Subcutaneous abdominal adipose tissue (tissue), 5 donors: ENCODE measurements at regions not wholly inside any gene's neighbourhood (a gene's known extent, or its start where the extent isn't known, plus 50 kb on each side); places are given as distances from the start of the nearest gene placed in this dataset.
A peak's percentile ranks its signal among the peaks of the same experiment; 100 is the strongest.

Experiments
- H3K27ac ChIP-seq: one replicate; pipeline ENCODE4 v1.7.0; 2013; ENCODE audit warnings: low read depth, mild to moderate bottlenecking, inconsistent platforms, low read length, moderate library complexity
- H3K27me3 ChIP-seq, 5 donors: one replicate each; pipeline ENCODE4 v1.7.0; 2013; ENCODE audit warnings: low read length in 5 of 5, inconsistent platforms in 1 of 5; ENCODE audit not compliant: control insufficient read depth in 5 of 5, insufficient read depth in 4 of 5
- H3K36me3 ChIP-seq, 5 donors: one replicate each; pipeline ENCODE4 v1.7.0; 2013; ENCODE audit warnings: low read length in 5 of 5; ENCODE audit not compliant: control insufficient read depth in 5 of 5, insufficient read depth in 5 of 5
- H3K4me1 ChIP-seq, 5 donors: one replicate each; pipeline ENCODE4 v1.7.0; 2013; ENCODE audit warnings: low read length in 5 of 5, mild to moderate bottlenecking in 3 of 5, moderate library complexity in 1 of 5; ENCODE audit not compliant: control insufficient read depth in 5 of 5, insufficient read depth in 5 of 5
- H3K4me3 ChIP-seq, 5 donors: one replicate each; pipeline ENCODE4 v1.7.0; 2013; ENCODE audit warnings: low read length in 5 of 5, low read depth in 1 of 5
- H3K9ac ChIP-seq, 5 donors: one replicate each; pipeline ENCODE4 v1.7.0; 2013; ENCODE audit warnings: low read length in 5 of 5, mild to moderate bottlenecking in 4 of 5, moderate library complexity in 3 of 5
- H3K9me3 ChIP-seq, 5 donors: one replicate each; pipeline ENCODE4 v1.7.0; 2013; ENCODE audit warnings: low read length in 5 of 5; ENCODE audit not compliant: control insufficient read depth in 5 of 5
- donor health status: healthy.
- donor health status: healthy.
- donor health status: healthy.
- donor health status: healthy.
- donor health status: healthy.

- Histone ChIP-seq H3K27ac (peak overlapping the region; percentile 54), H3K9ac (peak overlapping the region in 1 of 5 donors; percentile 5), H3K9me3 (no peaks in the 10 kb centered on the region), H3K36me3 (no peaks in the 10 kb centered on the region), H3K4me1 (peaks cover 2 to 48% (median 38%) of the 10 kb centered on the region in 5 donors), H3K4me3 (peak overlapping the region in 1 of 5 donors; percentile 15), H3K27me3 (no peaks in the 10 kb centered on the region)
Observed at GRCh38 chr5:143886651-143887638, 75.0 kb downstream of the HMHB1 start.

- peaks cover 2 to 58% (median 48%) of the 10 kb centered on the region in 5 donors for H3K4me1 ChIP-seq
- no peaks in the 10 kb centered on the region for H3K9me3 ChIP-seq
- no peaks in the 10 kb centered on the region for H3K27me3 ChIP-seq
- no peaks in the 10 kb centered on the region for H3K36me3 ChIP-seq
- no peak overlapping the region for H3K9ac ChIP-seq
- peak overlapping the region; percentile 20 for H3K27ac ChIP-seq
- H3K4me3 ChIP-seq, result no peak overlapping the region
Observed at GRCh38 chr5:143887903-143888665, 76.1 kb downstream of the HMHB1 start.

- Histone ChIP-seq H3K4me3 (no peak overlapping the region), H3K27ac (no peak overlapping the region)
Observed at GRCh38 chr5:143888912-143889311, 77.0 kb downstream of the HMHB1 start.

GRCh38 chr5:143889986-143890385 is 78.0 kb downstream of the HMHB1 start:
- H3K27ac ChIP-seq, result peak overlapping the region; percentile 8
- no peak overlapping the region for H3K9ac ChIP-seq
- H3K9me3 ChIP-seq, result no peaks in the 10 kb centered on the region
- no peaks in the 10 kb centered on the region for H3K27me3 ChIP-seq
- peaks cover 2 to 58% (median 48%) of the 10 kb centered on the region in 5 donors for H3K4me1 ChIP-seq
- H3K4me3 ChIP-seq, result no peak overlapping the region
- no peaks in the 10 kb centered on the region for H3K36me3 ChIP-seq

More at GRCh38 chr5:143888912-143889311, 77.0 kb downstream of the HMHB1 start:
- Histone ChIP-seq H3K36me3 (no peaks in the 10 kb centered on the region), H3K4me1 (peaks cover 2 to 58% (median 48%) of the 10 kb centered on the region in 5 donors), H3K9ac (no peak overlapping the region), H3K27me3 (no peaks in the 10 kb centered on the region), H3K9me3 (no peaks in the 10 kb centered on the region)

GRCh38 chr5:143890487-143890886 is 78.5 kb downstream of the HMHB1 start:
- H3K36me3 ChIP-seq, result no peaks in the 10 kb centered on the region
- H3K27me3 ChIP-seq, result no peaks in the 10 kb centered on the region
- H3K9me3 ChIP-seq, result no peaks in the 10 kb centered on the region
- H3K4me3 ChIP-seq, result no peak overlapping the region
- H3K27ac ChIP-seq, result peak overlapping the region; percentile 8
- H3K4me1 ChIP-seq, result peaks cover 2 to 58% (median 48%) of the 10 kb centered on the region in 5 donors
- no peak overlapping the region for H3K9ac ChIP-seq

GRCh38 chr5:143892271-143892670 is 80.3 kb downstream of the HMHB1 start:
- H3K27me3 ChIP-seq, result no peaks in the 10 kb centered on the region
- peaks cover 2 to 41% (median 34%) of the 10 kb centered on the region in 5 donors for H3K4me1 ChIP-seq
- H3K4me3 ChIP-seq, result no peak overlapping the region
- H3K9ac ChIP-seq, result no peak overlapping the region
- H3K27ac ChIP-seq, result no peak overlapping the region
- no peaks in the 10 kb centered on the region for H3K36me3 ChIP-seq
- no peaks in the 10 kb centered on the region for H3K9me3 ChIP-seq

- H3K27me3 ChIP-seq, result no peaks in the 10 kb centered on the region
- H3K4me1 ChIP-seq, result peaks cover 2 to 35% (median 27%) of the 10 kb centered on the region in 5 donors
- no peaks in the 10 kb centered on the region for H3K9me3 ChIP-seq
- no peak overlapping the region for H3K27ac ChIP-seq
- no peak overlapping the region for H3K9ac ChIP-seq
- H3K36me3 ChIP-seq, result no peaks in the 10 kb centered on the region
- H3K4me3 ChIP-seq, result no peak overlapping the region
Observed at GRCh38 chr5:143892908-143893307, 80.9 kb downstream of the HMHB1 start.

GRCh38 chr5:143893638-143894037 is 81.7 kb downstream of the HMHB1 start:
- Histone ChIP-seq H3K4me3 (no peak overlapping the region), H3K4me1 (peaks cover 2 to 32% (median 20%) of the 10 kb centered on the region in 5 donors)

GRCh38 chr5:143896516-143896915 is 84.6 kb downstream of the HMHB1 start:
- H3K36me3 ChIP-seq, result no peaks in the 10 kb centered on the region
- peaks cover 0 to 16% (median 10%) of the 10 kb centered on the region in 5 donors for H3K4me1 ChIP-seq
- H3K9ac ChIP-seq, result no peak overlapping the region
- H3K9me3 ChIP-seq, result no peaks in the 10 kb centered on the region
- no peak overlapping the region for H3K27ac ChIP-seq
- no peak overlapping the region for H3K4me3 ChIP-seq
- H3K27me3 ChIP-seq, result no peaks in the 10 kb centered on the region

More at GRCh38 chr5:143893638-143894037, 81.7 kb downstream of the HMHB1 start:
- Histone ChIP-seq H3K27ac (no peak overlapping the region), H3K9ac (no peak overlapping the region), H3K36me3 (no peaks in the 10 kb centered on the region), H3K27me3 (no peaks in the 10 kb centered on the region), H3K9me3 (no peaks in the 10 kb centered on the region)

GRCh38 chr5:143896966-143897365 is 85.0 kb downstream of the HMHB1 start:
- peaks cover 0 to 12% (median 8%) of the 10 kb centered on the region in 5 donors for H3K4me1 ChIP-seq
- no peak overlapping the region for H3K27ac ChIP-seq
- H3K9ac ChIP-seq, result no peak overlapping the region
- no peaks in the 10 kb centered on the region for H3K9me3 ChIP-seq
- no peak overlapping the region for H3K4me3 ChIP-seq
- H3K27me3 ChIP-seq, result no peaks in the 10 kb centered on the region
- no peaks in the 10 kb centered on the region for H3K36me3 ChIP-seq
